Mesodermal cell (in vitro differentiated cells): ENCODE measurements at regions not wholly inside any gene's neighbourhood (a gene's known extent, or its start where the extent isn't known, plus 50 kb on each side); places are given as distances from the start of the nearest gene placed in this dataset.
A peak's percentile ranks its signal among the peaks of the same experiment; 100 is the strongest.

Source experiments
- H3K27ac ChIP-seq: 2 replicates; pipeline ENCODE4 v1.7.0; 2013; ENCODE audit warnings: mild to moderate bottlenecking, low read depth, low read length, moderate library complexity; ENCODE audit not compliant: severe bottlenecking
- H3K36me3 ChIP-seq: 2 replicates; pipeline ENCODE4 v1.7.1; 2013; ENCODE audit warnings: mild to moderate bottlenecking, low read length, moderate library complexity; ENCODE audit not compliant: control insufficient read depth, insufficient read depth
- H3K4me1 ChIP-seq: one replicate; pipeline ENCODE4 v1.7.1; 2013; ENCODE audit warnings: mild to moderate bottlenecking, low read length; ENCODE audit not compliant: insufficient read depth, control insufficient read depth, poor library complexity, severe bottlenecking
- H3K4me3 ChIP-seq: 2 replicates; pipeline ENCODE4 v1.7.0; 2013; ENCODE audit warnings: low read length, control low read depth, mild to moderate bottlenecking; ENCODE audit not compliant: insufficient read depth, poor library complexity, severe bottlenecking; ENCODE audit errors: extremely low read depth
- H3K9me3 ChIP-seq: 2 replicates; pipeline ENCODE4 v1.7.1; 2013; ENCODE audit warnings: mild to moderate bottlenecking, low read length, moderate library complexity; ENCODE audit not compliant: control insufficient read depth
- WGBS, 2 experiments: methylation state at CpG; one replicate each; pipeline ENCODE4 v1.1.5; 2013; ENCODE audit warnings: missing lambda C conversion rate in 2 of 2; ENCODE audit not compliant: insufficient coverage in 2 of 2; 5-methylcytosine and 5-hydroxymethylcytosine counted together

GRCh38 chr10:83612050-83612449, 527.3 kb upstream of the GHITM start:
- 100% methylated on average over 2 of the region's 4 CpGs for WGBS, 2 experiments

GRCh38 chr10:83612746-83613145, 526.6 kb upstream of the GHITM start:
- Histone ChIP-seq H3K4me1 (peaks cover 8% of the 10 kb centered on the region), H3K9me3 (no peaks in the 10 kb centered on the region), H3K27ac (no peak overlapping the region), H3K36me3 (no peaks in the 10 kb centered on the region), H3K4me3 (no peak overlapping the region)
- 71% methylated on average over 2 of the region's 2 CpGs; no CpG with 5 or more reads in 1 of the 2 experiments for WGBS, 2 experiments

More at GRCh38 chr10:83612050-83612449, 527.3 kb upstream of the GHITM start:
- Histone ChIP-seq H3K36me3 (no peaks in the 10 kb centered on the region), H3K4me3 (no peak overlapping the region), H3K4me1 (peaks cover 8% of the 10 kb centered on the region), H3K27ac (no peak overlapping the region), H3K9me3 (no peaks in the 10 kb centered on the region)

DNA sequence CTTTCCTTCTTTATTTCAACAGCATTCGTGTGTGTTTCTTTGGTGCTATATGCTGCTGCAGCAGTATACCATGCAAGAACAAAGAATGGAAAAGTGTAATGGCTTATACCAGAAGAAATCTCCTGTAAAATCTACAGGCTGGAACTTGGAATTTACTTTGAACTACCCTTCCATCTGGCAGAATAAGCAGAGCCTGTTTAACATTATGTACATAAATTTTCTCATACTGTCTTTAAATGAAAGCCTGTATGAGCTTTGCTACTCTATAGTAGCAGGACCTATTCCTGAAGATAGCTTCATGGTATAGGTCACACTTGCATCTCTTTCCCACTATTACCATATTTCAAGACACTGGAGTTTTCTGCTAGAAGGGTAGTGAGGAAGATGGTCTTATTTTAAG, 522.1 kb upstream of the GHITM start:
- Histone ChIP-seq H3K9me3 (no peaks in the 10 kb centered on the region), H3K4me1 (peaks cover 10% of the 10 kb centered on the region), H3K27ac (no peak overlapping the region), H3K36me3 (no peaks in the 10 kb centered on the region), H3K4me3 (no peak overlapping the region)
- no CpG with 5 or more reads among the region's 1 CpG for WGBS, 2 experiments

DNA sequence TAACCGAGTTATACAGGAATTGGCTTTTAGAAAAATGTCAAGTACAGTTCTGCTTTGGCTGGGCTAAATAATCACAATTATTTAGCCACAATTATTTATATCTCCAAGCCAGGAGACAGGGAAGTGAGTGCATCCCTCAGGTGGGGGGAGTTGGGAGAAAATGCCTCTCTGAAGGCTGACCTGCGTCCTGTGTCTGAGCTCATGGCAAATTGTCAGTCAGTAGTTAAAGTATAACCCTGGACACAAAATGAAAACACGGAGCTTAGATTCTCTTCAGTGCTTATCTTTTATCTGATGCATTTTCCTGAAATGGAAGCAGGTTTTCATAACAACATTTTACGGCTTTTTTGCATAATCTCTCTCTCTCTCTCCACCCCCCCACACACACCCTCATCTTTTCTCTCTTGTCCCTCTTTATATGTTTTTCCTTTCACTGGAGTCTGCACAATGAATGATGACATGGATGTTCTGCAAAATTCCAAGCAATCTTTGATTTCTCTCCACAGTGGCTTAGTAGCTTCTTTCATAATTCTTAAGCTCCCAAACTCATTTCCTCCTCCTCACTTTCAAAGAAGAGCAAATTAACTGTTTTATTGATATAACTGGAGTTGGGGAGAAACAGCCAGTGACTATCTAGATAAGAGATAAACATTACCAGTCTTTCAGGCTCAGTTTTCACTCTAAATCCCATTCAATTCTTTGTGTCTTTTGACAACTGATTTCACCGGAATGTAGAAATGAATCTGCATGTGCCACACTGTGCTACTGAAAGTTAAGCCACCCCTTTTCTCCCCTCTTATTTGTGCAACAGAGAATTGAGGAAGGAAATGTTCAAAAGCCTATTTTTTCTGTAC, 521.4 kb upstream of the GHITM start:
- Histone ChIP-seq H3K27ac (no peak overlapping the region), H3K4me3 (no peak overlapping the region), H3K4me1 (peaks cover 10% of the 10 kb centered on the region), H3K36me3 (no peaks in the 10 kb centered on the region), H3K9me3 (no peaks in the 10 kb centered on the region)
- WGBS, 2 experiments = 61 to 75% methylated on average over 4 of the region's 5 CpGs

DNA sequence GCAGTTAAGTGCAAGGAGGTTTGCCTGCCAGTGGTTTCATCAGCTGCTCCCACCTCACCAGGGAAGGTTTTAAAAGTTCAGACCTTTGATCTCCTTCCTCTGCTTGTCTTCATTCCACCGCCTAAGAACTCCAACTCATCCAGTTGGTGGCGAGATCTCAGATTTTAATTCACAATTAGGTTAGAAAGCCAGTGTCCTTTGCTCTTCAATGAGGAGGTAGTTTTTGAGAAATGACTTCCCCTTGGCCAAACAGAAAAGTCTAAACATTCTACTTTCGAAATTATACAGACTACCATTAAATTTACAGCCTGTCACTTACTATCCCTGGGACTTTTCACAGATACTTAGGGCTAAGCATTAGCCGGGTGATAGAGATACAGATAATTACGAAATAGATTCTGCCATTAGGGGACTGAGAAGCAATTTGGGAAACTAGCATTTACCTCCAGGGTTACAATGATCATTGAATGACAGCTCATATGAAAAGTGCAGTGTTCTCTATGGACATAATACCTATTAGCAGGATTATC, 513.4 kb upstream of the GHITM start:
- no peak overlapping the region for H3K4me3 ChIP-seq
- H3K4me1 ChIP-seq = no peaks in the 10 kb centered on the region
- peak overlapping the region; percentile 54 for H3K27ac ChIP-seq
- no peaks in the 10 kb centered on the region for H3K36me3 ChIP-seq
- H3K9me3 ChIP-seq = no peaks in the 10 kb centered on the region
- WGBS, 2 experiments = 67% methylated on average over 1 of the region's 5 CpGs; no CpG with 5 or more reads in 1 of the 2 experiments

DNA sequence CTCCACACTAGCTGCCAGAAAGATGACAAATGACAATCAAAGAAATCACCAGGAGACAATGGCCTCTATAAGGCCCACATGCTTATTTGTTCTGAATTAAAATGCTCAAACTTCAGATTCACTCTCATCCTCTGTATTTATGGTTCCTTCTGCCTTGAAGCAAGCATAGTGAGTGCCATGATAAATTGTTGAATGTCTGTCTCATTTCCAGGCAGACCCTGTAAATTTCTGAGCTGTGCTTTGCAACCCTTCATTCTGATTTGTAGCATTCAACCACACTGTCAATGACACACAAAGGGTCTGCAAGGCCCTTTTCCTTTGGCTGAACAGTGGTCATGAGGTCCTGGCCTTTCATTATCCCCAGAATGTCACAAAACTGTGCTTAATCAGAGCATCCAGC, 506.6 kb upstream of the GHITM start:
- no peaks in the 10 kb centered on the region for H3K36me3 ChIP-seq
- no peaks in the 10 kb centered on the region for H3K9me3 ChIP-seq
- no peak overlapping the region for H3K4me3 ChIP-seq
- no peaks in the 10 kb centered on the region for H3K4me1 ChIP-seq
- H3K27ac ChIP-seq = no peak overlapping the region

- Histone ChIP-seq H3K27ac (no peak overlapping the region), H3K4me1 (no peaks in the 10 kb centered on the region), H3K36me3 (no peaks in the 10 kb centered on the region), H3K9me3 (no peaks in the 10 kb centered on the region), H3K4me3 (no peak overlapping the region)
- WGBS, 2 experiments = 88 to 100% methylated on average over 3 to 4 of the region's 4 CpGs
These were observed 505.8 kb upstream of the GHITM start for GRCh38 chr10:83633547-83633946.

- WGBS, 2 experiments = 70 to 95% methylated on average over 2 to 3 of the region's 3 CpGs
- H3K4me3 ChIP-seq = no peak overlapping the region
- H3K4me1 ChIP-seq = no peaks in the 10 kb centered on the region
- H3K27ac ChIP-seq = no peak overlapping the region
- no peaks in the 10 kb centered on the region for H3K36me3 ChIP-seq
- no peaks in the 10 kb centered on the region for H3K9me3 ChIP-seq
These were observed 502.5 kb upstream of the GHITM start for GRCh38 chr10:83636826-83637225.

DNA sequence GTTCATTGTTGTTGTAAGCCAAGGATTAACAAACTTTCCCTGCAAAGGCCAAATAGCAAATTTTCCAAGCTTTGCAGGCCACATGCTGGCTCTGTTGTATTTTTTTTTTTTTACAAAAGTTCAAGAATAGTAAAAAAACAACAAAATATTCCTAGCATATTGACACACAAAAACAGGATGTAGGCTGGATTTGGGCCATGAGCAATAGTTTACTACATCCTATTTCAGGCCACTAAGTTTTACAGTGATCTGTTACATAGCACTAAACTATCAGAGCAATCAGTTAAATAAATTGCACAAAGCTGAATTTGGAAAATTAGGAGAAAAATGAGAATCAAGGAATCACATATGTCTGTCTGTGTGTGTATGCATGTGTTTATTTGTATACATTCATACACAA, 491.8 kb upstream of the GHITM start:
- Histone ChIP-seq H3K9me3 (no peaks in the 10 kb centered on the region), H3K4me1 (no peaks in the 10 kb centered on the region), H3K27ac (no peak overlapping the region), H3K4me3 (no peak overlapping the region), H3K36me3 (no peaks in the 10 kb centered on the region)

GRCh38 chr10:83648201-83648600, 491.1 kb upstream of the GHITM start:
- no CpG with 5 or more reads among the region's 1 CpG for WGBS, 2 experiments
- Histone ChIP-seq H3K4me3 (no peak overlapping the region), H3K9me3 (no peaks in the 10 kb centered on the region), H3K36me3 (no peaks in the 10 kb centered on the region), H3K4me1 (no peaks in the 10 kb centered on the region), H3K27ac (no peak overlapping the region)

GRCh38 chr10:83649471-83649870, 489.8 kb upstream of the GHITM start:
- Histone ChIP-seq H3K36me3 (no peaks in the 10 kb centered on the region), H3K4me3 (no peak overlapping the region), H3K9me3 (no peaks in the 10 kb centered on the region), H3K4me1 (no peaks in the 10 kb centered on the region), H3K27ac (no peak overlapping the region)
- 87 to 93% methylated on average over 2 to 3 of the region's 3 CpGs for WGBS, 2 experiments
